Hepatocyte (in vitro differentiated cells): ENCODE measurements at regions not wholly inside any gene's neighbourhood (a gene's known extent, or its start where the extent isn't known, plus 50 kb on each side); places are given as distances from the start of the nearest gene placed in this dataset.

Source experiments
- EZH2 ChIP-seq: fragments of 200-600 bp; sonication (generic); IDR thresholded peaks from 2 replicates; pipeline ENCODE4 v1.6.1; 2016; ENCODE audit warnings: antibody characterized with exemption, mild to moderate bottlenecking, borderline replicate concordance
- EZH2phosphoT487 ChIP-seq: fragments of 200-600 bp; sonication (generic); IDR thresholded peaks from one replicate; pipeline ENCODE4 v1.6.1; 2018; ENCODE audit warnings: antibody characterized with exemption, mild to moderate bottlenecking, low read depth, moderate library complexity; ENCODE audit not compliant: unreplicated experiment, severe bottlenecking
- TF ChIP-seq, protein P1 (sequence below): fragments of 200-600 bp; sonication (generic); IDR thresholded peaks from 2 replicates; pipeline ENCODE4 v1.5.1; 2016; ENCODE audit warnings: antibody characterized with exemption, mild to moderate bottlenecking; ENCODE audit not compliant: poor library complexity

GRCh38 chr21:15671188-15671587, 58.6 kb upstream of the USP25 start:
- TF ChIP-seq, protein P1, sequence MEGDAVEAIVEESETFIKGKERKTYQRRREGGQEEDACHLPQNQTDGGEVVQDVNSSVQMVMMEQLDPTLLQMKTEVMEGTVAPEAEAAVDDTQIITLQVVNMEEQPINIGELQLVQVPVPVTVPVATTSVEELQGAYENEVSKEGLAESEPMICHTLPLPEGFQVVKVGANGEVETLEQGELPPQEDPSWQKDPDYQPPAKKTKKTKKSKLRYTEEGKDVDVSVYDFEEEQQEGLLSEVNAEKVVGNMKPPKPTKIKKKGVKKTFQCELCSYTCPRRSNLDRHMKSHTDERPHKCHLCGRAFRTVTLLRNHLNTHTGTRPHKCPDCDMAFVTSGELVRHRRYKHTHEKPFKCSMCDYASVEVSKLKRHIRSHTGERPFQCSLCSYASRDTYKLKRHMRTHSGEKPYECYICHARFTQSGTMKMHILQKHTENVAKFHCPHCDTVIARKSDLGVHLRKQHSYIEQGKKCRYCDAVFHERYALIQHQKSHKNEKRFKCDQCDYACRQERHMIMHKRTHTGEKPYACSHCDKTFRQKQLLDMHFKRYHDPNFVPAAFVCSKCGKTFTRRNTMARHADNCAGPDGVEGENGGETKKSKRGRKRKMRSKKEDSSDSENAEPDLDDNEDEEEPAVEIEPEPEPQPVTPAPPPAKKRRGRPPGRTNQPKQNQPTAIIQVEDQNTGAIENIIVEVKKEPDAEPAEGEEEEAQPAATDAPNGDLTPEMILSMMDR: no peak
- no peak for TF ChIP-seq EZH2phosphoT487
- no peak for TF ChIP-seq EZH2
